Erythroblast (primary cell): ENCODE measurements at regions not wholly inside any gene's neighbourhood (a gene's known extent, or its start where the extent isn't known, plus 50 kb on each side); places are given as distances from the start of the nearest gene placed in this dataset.

Experiments
- GATA1 ChIP-seq: IDR thresholded peaks from 2 replicates; pipeline ENCODE4 v1.6.1; 2011; ENCODE audit warnings: low read depth, mild to moderate bottlenecking, control low read depth, low read length, moderate library complexity
- POLR2A ChIP-seq: IDR thresholded peaks from 2 replicates; pipeline ENCODE4 v1.6.1; 2011; ENCODE audit warnings: mild to moderate bottlenecking, low read length

DNA sequence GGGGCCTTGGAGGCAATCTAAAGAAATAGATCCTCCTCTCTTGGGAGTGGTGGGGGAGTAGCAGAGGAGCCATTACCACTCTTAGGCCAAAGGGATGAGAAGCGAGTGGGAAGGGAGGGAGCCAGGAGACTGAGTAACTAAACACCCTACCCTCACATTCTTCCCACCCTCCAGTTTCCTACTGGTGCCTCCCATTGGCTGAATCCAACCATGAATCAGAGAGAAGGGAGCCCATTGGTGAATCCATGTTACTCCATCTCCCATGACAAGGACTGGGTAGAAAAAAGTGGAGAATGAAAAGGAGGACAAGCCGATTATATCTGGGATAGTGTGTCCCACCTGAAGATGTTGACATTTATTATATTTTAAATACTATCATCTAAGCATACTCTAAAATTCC is 76.8 kb upstream of the LHX5 start:
- TF ChIP-seq POLR2A (no peak), GATA1 (no peak)
